GM12878 (cell line): ENCODE measurements at regions not wholly inside any gene's neighbourhood (a gene's known extent, or its start where the extent isn't known, plus 50 kb on each side); places are given as distances from the start of the nearest gene placed in this dataset.

ENCODE experiments used
- ATAC-seq: fragments of 200-7000 bp; cut with Tn5 transposase; 3 replicates; pipeline ENCODE4 v1.9.1; 2020; ENCODE audit warnings: mild to moderate bottlenecking, moderate library complexity
- BruUV-seq: library from RNA; stranded (reverse); fragments of 400-500 nt; replicated peaks from 2 replicates; lab custom pipeline; 2021; lab: Mats Ljungman, UMichigan
- CTCF ChIA-PET: fragments of 300-600 bp; sonication (Branson Sonifier 250); formaldehyde crosslinking; extraction: SDS; loops from one replicate; lab custom pipeline; 2021; ENCODE audit warnings: inconsistent platforms; lab: Yijun Ruan, JAX
- POLR2A ChIA-PET: fragments of 350-600 bp; formaldehyde crosslinking; extraction: SDS; loops from one replicate; lab custom pipeline; 2021; ENCODE audit warnings: inconsistent platforms; lab: Charles Lee
- RAD21 ChIA-PET: fragments of 300-600 bp; sonication (Branson Sonifier 250); formaldehyde crosslinking; loops from one replicate; lab custom pipeline; 2023; ENCODE audit warnings: antibody characterized with exemption; ENCODE audit not compliant: unreplicated experiment; lab: Charles Lee
- SMC1A ChIA-PET: fragments of 300-600 bp; sonication (Branson Sonifier 250); formaldehyde crosslinking; loops from one replicate; lab custom pipeline; 2023; ENCODE audit not compliant: unreplicated experiment, uncharacterized antibody; lab: Charles Lee
- DNase-seq: peaks from one replicate; pipeline ENCODE4 v3.0.0-alpha.2; 2011; ENCODE audit warnings: low read depth, low spot score
- FAIRE-seq: peaks from 3 replicates; lab custom pipeline; 2011; peaks lifted over from hg19 to GRCh38; lab: Jason Lieb, UNC
- H2AFZ ChIP-seq: 2 replicates; pipeline ENCODE4 v1.6.0; 2011; ENCODE audit warnings: low read depth, low read length, control low read depth; ENCODE audit not compliant: control insufficient read depth
- H3K27ac ChIP-seq: 2 replicates; pipeline ENCODE4 v1.5.1; 2011; ENCODE audit warnings: control low read depth; ENCODE audit not compliant: control insufficient read depth, insufficient read depth
- H3K27me3 ChIP-seq, 2 experiments: replicated peaks in 1 of 2; 2 replicates each; pipeline versions ENCODE4 v1.6.0 to v1.6.1; 2011; ENCODE audit warnings: low read length in 1 of 2; ENCODE audit not compliant: control insufficient read depth in 2 of 2, insufficient read depth in 2 of 2
- H3K36me3 ChIP-seq, 2 experiments: 2 replicates each; pipeline ENCODE4 v1.5.1; 2011; ENCODE audit warnings: low read length in 1 of 2; ENCODE audit not compliant: control insufficient read depth in 2 of 2, insufficient read depth in 2 of 2
- H3K4me1 ChIP-seq: 2 replicates; pipeline ENCODE4 v1.6.1; 2011; ENCODE audit warnings: mild to moderate bottlenecking, low read length, moderate library complexity, mixed read lengths; ENCODE audit not compliant: control insufficient read depth, insufficient read depth
- H3K4me2 ChIP-seq: 2 replicates; pipeline ENCODE4 v1.6.0; 2011; ENCODE audit warnings: control low read depth; ENCODE audit not compliant: control insufficient read depth, insufficient read depth
- H3K4me3 ChIP-seq: fragments of 200-600 bp; sonication (generic); 2 replicates; pipeline ENCODE4 v1.5.1; 2016
- H3K79me2 ChIP-seq: 2 replicates; pipeline ENCODE4 v1.6.0; 2011; ENCODE audit warnings: low read length; ENCODE audit not compliant: control insufficient read depth, insufficient read depth
- H3K9ac ChIP-seq: 2 replicates; pipeline ENCODE4 v1.8.0; 2011; ENCODE audit warnings: low read length, control low read depth, mixed read lengths; ENCODE audit not compliant: control insufficient read depth, insufficient read depth
- H3K9me3 ChIP-seq: replicated peaks from 3 replicates; pipeline ENCODE4 v1.5.1; 2011; ENCODE audit warnings: mild to moderate bottlenecking, low read length; ENCODE audit not compliant: control insufficient read depth, insufficient read depth
- H4K20me1 ChIP-seq: 2 replicates; pipeline ENCODE4 v1.6.0; 2011; ENCODE audit not compliant: control insufficient read depth, insufficient read depth
- ATF7 ChIP-seq: fragments of 450-650 bp; IDR thresholded peaks from 2 replicates; pipeline ENCODE4 v1.6.1; 2016; ENCODE audit warnings: low read depth, mild to moderate bottlenecking
- BHLHE40 ChIP-seq, 2 experiments: fragments of 450-650 bp in 1 of 2; IDR thresholded peaks; 2 replicates each; pipeline ENCODE4 v1.6.1; 2011 to 2017; ENCODE audit warnings: low read depth in 2 of 2, borderline replicate concordance in 1 of 2, improper control_type of control experiment in 1 of 2, low read length in 1 of 2, mild to moderate bottlenecking in 1 of 2
- BRCA1 ChIP-seq: IDR thresholded peaks from 2 replicates; pipeline ENCODE4 v1.6.1; 2011; ENCODE audit warnings: low read depth, low read length, improper control_type of control experiment
- EED ChIP-seq: sonication (generic); IDR thresholded peaks from 2 replicates; pipeline ENCODE4 v1.6.1; 2016; ENCODE audit warnings: antibody characterized with exemption, low read depth
- FOS ChIP-seq: IDR thresholded peaks from 3 replicates; pipeline ENCODE4 v1.6.1; 2011; ENCODE audit warnings: borderline replicate concordance; ENCODE audit not compliant: insufficient read length; ENCODE audit errors: extremely low read depth
- HDAC2 ChIP-seq: fragments of 200-600 bp; sonication (generic); IDR thresholded peaks from 2 replicates; pipeline ENCODE4 v1.6.1; 2017
- JUNB ChIP-seq: IDR thresholded peaks from 2 replicates; pipeline ENCODE4 v1.6.1; 2016; ENCODE audit warnings: antibody characterized with exemption, mild to moderate bottlenecking
- LARP7 ChIP-seq: fragments of 450-650 bp; IDR thresholded peaks from 2 replicates; pipeline ENCODE4 v1.6.1; 2017; ENCODE audit warnings: mild to moderate bottlenecking
- MYB ChIP-seq: fragments of 150-350 bp; IDR thresholded peaks from 2 replicates; pipeline ENCODE4 v1.6.1; 2014; ENCODE audit warnings: mild to moderate bottlenecking, low read depth, low read length, borderline replicate concordance
- NBN ChIP-seq: fragments of 450-650 bp; IDR thresholded peaks from 2 replicates; pipeline ENCODE4 v1.6.1; 2016
- PML ChIP-seq: IDR thresholded peaks from 2 replicates; pipeline ENCODE4 v1.6.1; 2012; ENCODE audit warnings: low read length, inconsistent platforms
- RBBP5 ChIP-seq: fragments of 200-600 bp; sonication (generic); conservative IDR thresholded peaks from 2 replicates; pipeline ENCODE4 v1.6.1; 2016
- RFX5 ChIP-seq: IDR thresholded peaks from 2 replicates; pipeline ENCODE4 v1.6.1; 2011; ENCODE audit warnings: low read depth, low read length, improper control_type of control experiment
- WGBS: methylation state at CpG from one replicate; pipeline ENCODE4 v1.1.6; 2016; ENCODE audit warnings: low lambda C conversion rate; ENCODE audit not compliant: insufficient replicate concordance, insufficient coverage; ENCODE audit errors: missing lambda C conversion rate; 5-methylcytosine and 5-hydroxymethylcytosine counted together
- in situ Hi-C: fragments of 300-500 bp; cut with MboI; formaldehyde crosslinking; loops from 9 replicates; pipeline ENCODE4 v1.14.3; 2018; ENCODE audit warnings: mixed read lengths
- intact Hi-C: fragments of 100-400 bp; cut with micrococcal nuclease; formaldehyde crosslinking; loops from one replicate; pipeline ENCODE4 v1.14.2; 2022; ENCODE audit not compliant: unreplicated experiment
- TF ChIP-seq, protein P1 (sequence below): fragments of 450-650 bp; IDR thresholded peaks from 2 replicates; pipeline ENCODE4 v1.6.1; 2017; ENCODE audit warnings: borderline replicate concordance
- TF ChIP-seq, protein P2 (sequence below): fragments of 450-650 bp; IDR thresholded peaks from 2 replicates; pipeline ENCODE4 v1.6.1; 2018; ENCODE audit warnings: borderline replicate concordance, mild to moderate bottlenecking; ENCODE audit not compliant: partially characterized antibody
- TF ChIP-seq, protein P3 (sequence below): IDR thresholded peaks from 2 replicates; pipeline ENCODE4 v1.6.1; 2011; ENCODE audit warnings: low read depth, low read length, improper control_type of control experiment, borderline replicate concordance
- TF ChIP-seq, protein P4 (sequence below): fragments of 450-650 bp; IDR thresholded peaks from 2 replicates; pipeline ENCODE4 v1.6.1; 2018; ENCODE audit warnings: mild to moderate bottlenecking, low read depth, moderate library complexity; ENCODE audit not compliant: partially characterized antibody

DNA sequence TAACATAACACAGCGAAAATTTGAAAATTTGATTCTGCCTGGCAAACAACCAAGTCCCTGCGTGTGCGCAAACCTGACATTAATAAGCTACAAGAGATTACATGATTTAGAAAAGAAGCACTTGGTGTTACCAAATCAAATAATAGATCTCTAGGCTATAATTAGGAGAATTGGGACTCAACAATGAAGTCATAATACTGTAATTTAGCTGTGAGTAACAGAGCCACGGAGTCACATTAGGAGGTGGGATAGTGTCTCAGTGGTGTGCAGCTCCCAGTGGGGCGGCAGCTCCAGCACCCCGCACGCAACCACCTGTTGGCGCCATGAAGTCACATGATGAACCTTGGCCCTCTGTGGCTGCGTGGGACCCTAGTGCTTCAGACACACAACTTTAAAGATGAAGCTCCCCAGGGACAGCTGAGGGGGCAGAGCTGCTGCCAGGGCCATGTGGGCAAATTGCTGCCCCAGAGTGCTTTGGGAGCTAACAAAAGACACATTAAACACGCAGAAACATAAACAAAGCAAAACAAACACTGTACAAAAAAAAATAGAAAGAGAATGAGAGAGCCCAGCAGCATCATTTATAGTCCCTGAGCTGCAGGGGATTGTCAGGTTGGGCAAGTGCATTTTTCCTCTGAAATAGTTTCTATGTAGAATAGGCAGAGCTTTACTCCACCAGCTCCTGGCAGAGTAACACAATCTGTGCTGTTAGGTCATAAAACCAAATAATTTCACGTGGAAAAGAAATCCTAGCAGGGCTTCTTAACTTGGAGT is 605.6 kb downstream of the SOX6 start (continued):
- TF ChIP-seq, protein P1, sequence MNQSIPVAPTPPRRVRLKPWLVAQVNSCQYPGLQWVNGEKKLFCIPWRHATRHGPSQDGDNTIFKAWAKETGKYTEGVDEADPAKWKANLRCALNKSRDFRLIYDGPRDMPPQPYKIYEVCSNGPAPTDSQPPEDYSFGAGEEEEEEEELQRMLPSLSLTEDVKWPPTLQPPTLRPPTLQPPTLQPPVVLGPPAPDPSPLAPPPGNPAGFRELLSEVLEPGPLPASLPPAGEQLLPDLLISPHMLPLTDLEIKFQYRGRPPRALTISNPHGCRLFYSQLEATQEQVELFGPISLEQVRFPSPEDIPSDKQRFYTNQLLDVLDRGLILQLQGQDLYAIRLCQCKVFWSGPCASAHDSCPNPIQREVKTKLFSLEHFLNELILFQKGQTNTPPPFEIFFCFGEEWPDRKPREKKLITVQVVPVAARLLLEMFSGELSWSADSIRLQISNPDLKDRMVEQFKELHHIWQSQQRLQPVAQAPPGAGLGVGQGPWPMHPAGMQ: no peak
- TF ChIP-seq RBBP5 (no peak), JUNB (no peak), PML (no peak), FOS (no peak), LARP7 (no peak)
- TF ChIP-seq, protein P2, sequence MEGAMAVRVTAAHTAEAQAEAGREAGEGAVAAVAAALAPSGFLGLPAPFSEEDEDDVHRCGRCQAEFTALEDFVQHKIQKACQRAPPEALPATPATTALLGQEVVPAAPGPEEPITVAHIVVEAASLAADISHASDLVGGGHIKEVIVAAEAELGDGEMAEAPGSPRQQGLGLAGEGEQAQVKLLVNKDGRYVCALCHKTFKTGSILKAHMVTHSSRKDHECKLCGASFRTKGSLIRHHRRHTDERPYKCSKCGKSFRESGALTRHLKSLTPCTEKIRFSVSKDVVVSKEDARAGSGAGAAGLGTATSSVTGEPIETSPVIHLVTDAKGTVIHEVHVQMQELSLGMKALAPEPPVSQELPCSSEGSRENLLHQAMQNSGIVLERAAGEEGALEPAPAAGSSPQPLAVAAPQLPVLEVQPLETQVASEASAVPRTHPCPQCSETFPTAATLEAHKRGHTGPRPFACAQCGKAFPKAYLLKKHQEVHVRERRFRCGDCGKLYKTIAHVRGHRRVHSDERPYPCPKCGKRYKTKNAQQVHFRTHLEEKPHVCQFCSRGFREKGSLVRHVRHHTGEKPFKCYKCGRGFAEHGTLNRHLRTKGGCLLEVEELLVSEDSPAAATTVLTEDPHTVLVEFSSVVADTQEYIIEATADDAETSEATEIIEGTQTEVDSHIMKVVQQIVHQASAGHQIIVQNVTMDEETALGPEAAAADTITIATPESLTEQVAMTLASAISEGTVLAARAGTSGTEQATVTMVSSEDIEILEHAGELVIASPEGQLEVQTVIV: no peak
- TF ChIP-seq, all 136 proteins: peak for 0

DNA sequence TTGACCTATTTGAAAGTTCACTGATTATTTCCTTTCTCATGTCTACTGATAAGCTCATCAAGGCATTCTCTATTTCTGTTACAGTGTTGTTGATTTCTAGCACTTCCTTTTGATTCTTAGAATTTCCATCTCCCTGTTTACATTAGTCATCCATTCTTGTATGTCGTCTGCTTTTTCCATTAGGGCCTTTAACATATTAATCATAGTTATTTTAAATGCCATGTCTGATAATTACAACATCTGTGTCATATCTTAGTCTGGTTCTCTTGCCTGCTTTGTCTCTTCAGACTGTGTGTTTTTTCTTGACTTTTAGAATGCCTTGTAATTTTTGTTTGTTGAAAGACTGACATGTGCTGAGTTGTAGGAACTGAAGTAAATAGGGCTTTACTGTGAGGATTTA is 602.1 kb downstream of the SOX6 start:
- ATAC-seq (no peak), FAIRE-seq (no peak), DNase-seq (no peak)
- POLR2A ChIA-PET: no interaction called here
- no peak overlapping the region for H3K27ac ChIP-seq
- no peaks in the 10 kb centered on the region for H3K79me2 ChIP-seq
- 0 out of 2 replicates have a peak, but pooled peaks cover 4% of the 10 kb centered on the region for H3K4me1 ChIP-seq
- no peak overlapping the region for H3K9ac ChIP-seq
- CTCF ChIA-PET: no interaction called here
- intact Hi-C loops (no loop called here), in situ Hi-C loops (no loop called here)
- no peak overlapping the region for H2AFZ ChIP-seq
- no peak overlapping the region for H3K4me3 ChIP-seq
- WGBS: 17% methylated on average over 1 of the region's 1 CpG
- H3K27me3 ChIP-seq: no peaks in the 10 kb centered on the region
- no peaks in the 10 kb centered on the region for H3K36me3 ChIP-seq
- no TSS peak for BruUV-seq
- no peak overlapping the region for H3K4me2 ChIP-seq
- RAD21 ChIA-PET: no interaction called here
- H3K9me3 ChIP-seq: no peaks in the 10 kb centered on the region; the same call in 2 of the 3 replicates
- SMC1A ChIA-PET: no interaction called here
- H4K20me1 ChIP-seq: no peaks in the 10 kb centered on the region
- TF ChIP-seq BHLHE40 (IDR thresholded peaks at IDR 0.05; ENCODE audit: borderline replicate concordance in 1 of 2, low read depth in 2 of 2, low read length in 1 of 2) (no peak), BRCA1 (no peak), NBN (no peak), HDAC2 (no peak), MYB (no peak), ATF7 (no peak), RFX5 (no peak), EED (no peak)
- TF ChIP-seq, protein P3, sequence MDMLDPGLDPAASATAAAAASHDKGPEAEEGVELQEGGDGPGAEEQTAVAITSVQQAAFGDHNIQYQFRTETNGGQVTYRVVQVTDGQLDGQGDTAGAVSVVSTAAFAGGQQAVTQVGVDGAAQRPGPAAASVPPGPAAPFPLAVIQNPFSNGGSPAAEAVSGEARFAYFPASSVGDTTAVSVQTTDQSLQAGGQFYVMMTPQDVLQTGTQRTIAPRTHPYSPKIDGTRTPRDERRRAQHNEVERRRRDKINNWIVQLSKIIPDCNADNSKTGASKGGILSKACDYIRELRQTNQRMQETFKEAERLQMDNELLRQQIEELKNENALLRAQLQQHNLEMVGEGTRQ: no peak
- TF ChIP-seq, protein P4, sequence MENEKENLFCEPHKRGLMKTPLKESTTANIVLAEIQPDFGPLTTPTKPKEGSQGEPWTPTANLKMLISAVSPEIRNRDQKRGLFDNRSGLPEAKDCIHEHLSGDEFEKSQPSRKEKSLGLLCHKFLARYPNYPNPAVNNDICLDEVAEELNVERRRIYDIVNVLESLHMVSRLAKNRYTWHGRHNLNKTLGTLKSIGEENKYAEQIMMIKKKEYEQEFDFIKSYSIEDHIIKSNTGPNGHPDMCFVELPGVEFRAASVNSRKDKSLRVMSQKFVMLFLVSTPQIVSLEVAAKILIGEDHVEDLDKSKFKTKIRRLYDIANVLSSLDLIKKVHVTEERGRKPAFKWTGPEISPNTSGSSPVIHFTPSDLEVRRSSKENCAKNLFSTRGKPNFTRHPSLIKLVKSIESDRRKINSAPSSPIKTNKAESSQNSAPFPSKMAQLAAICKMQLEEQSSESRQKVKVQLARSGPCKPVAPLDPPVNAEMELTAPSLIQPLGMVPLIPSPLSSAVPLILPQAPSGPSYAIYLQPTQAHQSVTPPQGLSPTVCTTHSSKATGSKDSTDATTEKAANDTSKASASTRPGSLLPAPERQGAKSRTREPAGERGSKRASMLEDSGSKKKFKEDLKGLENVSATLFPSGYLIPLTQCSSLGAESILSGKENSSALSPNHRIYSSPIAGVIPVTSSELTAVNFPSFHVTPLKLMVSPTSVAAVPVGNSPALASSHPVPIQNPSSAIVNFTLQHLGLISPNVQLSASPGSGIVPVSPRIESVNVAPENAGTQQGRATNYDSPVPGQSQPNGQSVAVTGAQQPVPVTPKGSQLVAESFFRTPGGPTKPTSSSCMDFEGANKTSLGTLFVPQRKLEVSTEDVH: no peak
